Immature natural killer cell (primary cell): ENCODE measurements at regions not wholly inside any gene's neighbourhood (a gene's known extent, or its start where the extent isn't known, plus 50 kb on each side); places are given as distances from the start of the nearest gene placed in this dataset.
"Not testable (repeated sequence)": the region's sequence is repeated elsewhere in the genome, so short reads cannot be mapped to it uniquely, and the experiment has no call there.

Source experiments
- DNase-seq, 3 donors: peaks; one replicate each; pipeline ENCODE4 v3.0.0; 2022; ENCODE audit warnings: mixed read lengths in 1 of 3
- H3K27ac Mint-ChIP-seq, 6 donors: one replicate each; pipeline ENCODE4 v1.8.0; 2020; ENCODE audit warnings: mixed read lengths in 6 of 6, mild to moderate bottlenecking in 5 of 6, inconsistent platforms in 4 of 6, moderate library complexity in 3 of 6
- H3K27me3 Mint-ChIP-seq, 3 donors: one replicate each; pipeline ENCODE4 v1.8.0; 2020 to 2021; ENCODE audit warnings: low read depth in 3 of 3, mild to moderate bottlenecking in 3 of 3, mixed read lengths in 3 of 3, moderate library complexity in 3 of 3, inconsistent platforms in 1 of 3
- H3K36me3 Mint-ChIP-seq, 3 donors: one replicate each; pipeline ENCODE4 v1.8.0; 2020; ENCODE audit warnings: mixed read lengths in 3 of 3, inconsistent platforms in 2 of 3, mild to moderate bottlenecking in 2 of 3
- H3K4me1 Mint-ChIP-seq, 2 donors: one replicate each; pipeline ENCODE4 v1.8.0; 2020; ENCODE audit warnings: inconsistent platforms in 2 of 2, mild to moderate bottlenecking in 2 of 2, mixed read lengths in 2 of 2, moderate library complexity in 1 of 2
- H3K4me3 Mint-ChIP-seq, 5 donors: one replicate each; pipeline ENCODE4 v1.8.0; 2020; ENCODE audit warnings: mild to moderate bottlenecking in 5 of 5, mixed read lengths in 5 of 5, inconsistent platforms in 3 of 5, moderate library complexity in 3 of 5
- H3K9me3 Mint-ChIP-seq, 6 donors: one replicate each; pipeline ENCODE4 v1.8.0; 2020; ENCODE audit warnings: mild to moderate bottlenecking in 6 of 6, mixed read lengths in 6 of 6, inconsistent platforms in 4 of 6, moderate library complexity in 3 of 6

DNA sequence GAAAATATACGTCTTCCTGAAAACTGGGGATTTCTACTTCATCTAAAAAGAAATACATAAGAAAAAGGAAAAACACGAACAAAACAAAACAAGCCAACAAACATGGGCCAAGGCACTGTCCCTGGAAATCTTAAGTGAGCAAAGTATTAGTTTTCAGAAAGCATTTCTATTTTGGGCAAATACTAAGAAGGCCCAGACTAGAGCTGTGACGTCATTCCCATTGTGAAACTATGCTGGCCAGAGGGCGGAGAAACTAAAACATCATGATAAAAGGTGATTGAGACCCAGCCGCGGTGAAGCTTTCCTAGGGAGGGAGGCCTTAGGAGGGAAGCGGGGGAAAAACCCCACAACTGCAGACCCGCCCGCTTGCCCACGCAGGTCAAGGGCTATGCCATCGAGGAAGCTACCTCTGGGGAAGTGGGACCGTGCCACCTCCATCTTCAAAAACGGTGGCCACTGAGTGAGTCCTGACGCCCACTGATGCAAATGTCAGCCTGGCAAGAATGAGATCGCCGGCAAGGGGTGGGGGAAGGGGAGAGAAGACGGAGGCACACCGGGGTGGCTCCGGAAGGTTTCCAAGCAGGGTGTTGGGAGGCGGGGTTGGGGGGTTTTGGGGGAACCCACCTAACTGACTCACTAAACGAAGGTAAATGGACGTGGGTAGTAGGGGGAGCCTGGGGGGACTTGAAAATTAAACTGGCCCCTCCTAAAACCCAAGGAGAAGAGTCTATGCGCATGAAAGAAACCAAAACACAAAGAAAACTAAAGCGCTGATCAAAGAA is 1504.6 kb upstream of the DEFB115 start:
- Mint-ChIP-seq H3K27ac (peak overlapping the region in 2 of 6 donors; percentile 36 to 78), H3K4me3 (peak overlapping the region in 2 of 5 donors; percentile 67 to 73)

DNA sequence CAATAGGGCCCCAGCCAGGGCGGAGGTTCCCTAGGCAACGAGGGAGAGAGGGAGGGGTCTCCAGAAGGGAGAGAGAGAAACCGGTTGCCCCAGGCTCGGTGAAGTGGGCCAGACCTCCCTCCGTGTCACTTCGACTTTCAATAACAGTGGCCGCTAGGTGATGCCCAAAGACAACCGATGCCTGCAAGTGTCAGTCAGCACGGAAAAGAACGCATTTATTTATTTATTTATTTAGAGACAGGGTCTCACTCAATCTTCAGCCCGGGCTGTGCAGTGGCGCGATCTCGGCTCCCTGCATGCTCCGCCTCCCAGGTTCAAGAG is 1504.1 kb upstream of the DEFB115 start:
- peaks cover 8 to 28% (median 17%) of the 10 kb centered on the region in 3 donors for H3K36me3 Mint-ChIP-seq
- not testable (repeated sequence) for DNase-seq, H3K27me3 Mint-ChIP-seq, H3K4me1 Mint-ChIP-seq
- peak overlapping the region in 2 of 5 donors; percentile 67 to 73 for H3K4me3 Mint-ChIP-seq
- peak overlapping the region in 1 of 6 donors; percentile 78 for H3K27ac Mint-ChIP-seq
- H3K9me3 Mint-ChIP-seq = peaks cover 32 to 83% (median 52%) of the 10 kb centered on the region in 6 donors

More for the DNA sequence above, 1504.6 kb upstream of the DEFB115 start:
- Mint-ChIP-seq H3K9me3 (peaks cover 29 to 81% (median 50%) of the 10 kb centered on the region in 6 donors), H3K36me3 (peaks cover 8 to 28% (median 17%) of the 10 kb centered on the region in 3 donors)
- H3K4me1 Mint-ChIP-seq, H3K27me3 Mint-ChIP-seq, DNase-seq: not testable (repeated sequence)

DNA sequence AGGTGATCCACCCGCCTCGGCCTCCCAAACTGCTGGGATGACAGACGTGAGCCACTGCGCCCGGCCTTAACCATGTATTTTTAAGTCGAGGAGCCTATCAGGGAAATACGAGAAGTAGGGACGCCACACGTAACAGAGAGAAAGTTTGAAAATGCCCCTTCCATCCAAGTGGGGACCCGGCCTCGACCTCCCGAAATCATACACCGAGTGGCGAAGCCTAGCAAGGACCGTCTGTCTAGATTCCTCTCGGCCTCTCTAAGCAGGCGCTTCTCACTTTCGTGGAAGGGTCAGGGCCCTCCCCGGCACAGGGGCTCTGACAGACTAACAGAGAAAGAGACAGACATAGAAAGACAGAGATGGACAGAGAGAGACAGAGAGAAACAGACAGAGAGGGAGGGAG is 1503.6 kb upstream of the DEFB115 start:
- H3K27ac Mint-ChIP-seq, DNase-seq, H3K27me3 Mint-ChIP-seq, H3K4me3 Mint-ChIP-seq, H3K4me1 Mint-ChIP-seq: not testable (repeated sequence)
- Mint-ChIP-seq H3K36me3 (peaks cover 8 to 28% (median 17%) of the 10 kb centered on the region in 3 donors), H3K9me3 (peaks cover 32 to 83% (median 52%) of the 10 kb centered on the region in 6 donors)

DNA sequence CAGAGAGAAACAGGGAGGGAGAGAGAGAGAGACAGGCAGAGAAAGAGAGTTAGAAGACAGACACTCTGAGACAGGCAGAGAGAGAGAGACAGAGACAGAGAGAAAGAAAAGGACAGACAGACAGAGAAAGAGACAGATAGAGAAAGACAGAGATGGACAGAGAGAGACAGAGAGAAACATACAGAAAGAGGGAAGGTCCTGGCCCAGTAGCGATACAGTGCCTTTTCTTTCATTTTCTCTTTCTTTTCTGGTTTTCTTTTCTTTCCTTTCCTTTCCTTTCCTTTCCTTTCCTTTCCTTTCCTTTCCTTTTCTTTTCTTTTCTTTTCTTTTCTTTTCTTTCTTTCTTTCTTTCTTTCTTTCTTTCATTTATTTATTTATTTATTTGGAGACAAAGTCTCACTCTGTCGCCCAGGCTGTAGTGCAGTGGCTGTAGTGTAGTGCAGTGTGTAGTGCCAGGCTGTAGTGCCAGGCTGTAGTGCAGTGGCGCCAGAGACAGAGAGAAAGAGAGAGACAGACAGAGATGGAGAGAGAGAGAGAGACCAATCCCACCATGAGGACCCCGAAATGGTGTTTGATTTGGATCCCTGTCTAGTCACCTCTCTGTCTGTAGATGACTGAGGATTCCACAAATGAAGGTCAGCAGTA is 1501.5 kb upstream of the DEFB115 start:
- not testable (repeated sequence) for H3K4me3 Mint-ChIP-seq, H3K27me3 Mint-ChIP-seq, DNase-seq, H3K4me1 Mint-ChIP-seq, H3K27ac Mint-ChIP-seq
- Mint-ChIP-seq H3K36me3 (peaks cover 8 to 27% (median 17%) of the 10 kb centered on the region in 3 donors), H3K9me3 (peaks cover 30 to 79% (median 48%) of the 10 kb centered on the region in 6 donors)

DNA sequence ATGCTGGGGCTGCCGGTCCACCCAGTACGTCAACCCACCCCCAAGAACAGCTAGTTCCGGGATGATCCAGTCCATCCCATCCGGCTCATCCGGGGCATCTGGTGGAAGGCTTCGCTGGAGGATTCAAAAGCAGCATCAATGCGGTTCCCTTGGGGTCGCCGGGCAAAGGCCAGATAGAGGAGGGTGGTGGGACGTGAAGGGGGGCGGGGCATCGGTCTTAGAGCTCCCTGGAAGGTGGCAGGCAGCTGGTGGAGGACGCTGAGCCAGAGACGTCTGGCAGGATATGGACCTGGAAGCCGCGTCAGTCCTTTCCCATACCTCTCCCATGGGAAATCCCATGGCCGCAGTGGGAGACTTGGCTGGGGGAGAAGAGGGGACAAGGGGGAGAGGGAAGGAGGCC is 1500.8 kb upstream of the DEFB115 start:
- H3K36me3 Mint-ChIP-seq = peaks cover 8 to 21% (median 17%) of the 10 kb centered on the region in 3 donors
- H3K27ac Mint-ChIP-seq = no peak overlapping the region
- H3K27me3 Mint-ChIP-seq = peaks cover 0 to 2% (median 0%) of the 10 kb centered on the region in 3 donors
- H3K9me3 Mint-ChIP-seq = peaks cover 25 to 77% (median 47%) of the 10 kb centered on the region in 6 donors
- peaks cover 5 to 7% of the 10 kb centered on the region in 2 donors for H3K4me1 Mint-ChIP-seq
- H3K4me3 Mint-ChIP-seq = no peak overlapping the region
- DNase-seq = no peak

DNA sequence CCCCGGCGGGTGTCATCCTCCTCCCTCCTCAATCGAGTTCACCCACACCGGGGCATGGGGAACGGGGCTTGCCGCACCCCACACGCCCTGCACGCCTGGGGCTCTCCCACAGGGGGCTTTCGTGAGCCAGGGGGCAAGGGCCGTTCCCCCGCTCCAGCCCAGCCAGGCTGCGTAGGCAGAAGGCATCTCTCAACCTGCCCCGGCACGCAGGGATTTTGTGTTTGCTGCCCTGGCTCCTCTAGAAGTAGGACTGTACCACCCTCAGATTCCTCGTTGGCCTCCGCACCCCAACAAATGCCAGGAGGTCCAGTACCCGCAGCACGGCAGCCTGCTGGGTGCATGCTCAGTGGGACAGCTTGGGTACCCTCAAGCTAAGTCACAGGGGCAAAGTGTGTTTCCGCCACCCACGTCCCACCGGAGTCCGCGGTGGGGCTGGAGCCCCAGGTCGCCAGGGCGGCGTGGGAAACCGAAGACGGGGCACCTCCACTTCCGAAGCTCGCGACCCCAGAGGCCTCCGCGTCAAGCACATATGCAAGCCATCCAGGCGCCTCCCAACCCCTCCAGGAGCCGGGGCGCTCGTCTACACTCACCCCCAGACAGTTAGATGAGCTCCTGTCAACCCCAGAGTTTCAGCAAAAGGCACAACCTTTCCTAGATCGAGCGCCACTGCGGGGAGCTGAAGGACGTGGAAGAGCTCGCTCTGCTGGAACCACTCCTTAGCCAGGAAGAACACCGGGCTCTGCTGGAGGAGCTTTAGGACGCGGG is 1495.7 kb upstream of the DEFB115 start:
- H3K36me3 Mint-ChIP-seq, H3K4me3 Mint-ChIP-seq, H3K27ac Mint-ChIP-seq, H3K4me1 Mint-ChIP-seq, DNase-seq, H3K27me3 Mint-ChIP-seq: not testable (repeated sequence)
- H3K9me3 Mint-ChIP-seq = peaks cover 7 to 47% (median 21%) of the 10 kb centered on the region in 6 donors

DNA sequence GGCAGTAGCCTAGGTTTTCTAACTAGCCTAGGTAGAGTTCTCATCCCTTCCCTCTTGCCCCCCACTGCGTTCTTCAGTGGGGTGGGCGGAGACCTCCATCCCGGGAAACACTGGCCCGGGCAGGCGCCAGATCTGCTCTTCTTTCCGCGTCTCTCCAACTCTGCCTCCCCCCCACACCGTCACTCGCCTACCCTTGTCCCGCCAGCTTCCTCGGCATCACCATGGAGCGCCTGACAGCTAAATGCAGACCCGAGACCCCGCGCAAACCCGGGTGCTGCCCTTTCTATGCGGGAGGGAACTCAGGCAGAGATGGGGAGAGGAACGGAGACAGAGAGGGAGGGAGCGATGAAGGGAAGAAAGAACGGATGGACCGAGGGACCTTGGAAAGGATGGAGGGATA is 1494.8 kb upstream of the DEFB115 start:
- Mint-ChIP-seq H3K4me1 (peaks cover 0 to 2% of the 10 kb centered on the region in 2 donors), H3K9me3 (peaks cover 8 to 43% (median 18%) of the 10 kb centered on the region in 6 donors), H3K27ac (no peak overlapping the region), H3K36me3 (peaks cover 3 to 4% (median 4%) of the 10 kb centered on the region in 3 donors), H3K4me3 (no peak overlapping the region), H3K27me3 (no peaks in the 10 kb centered on the region)
- DNase-seq = no peak

DNA sequence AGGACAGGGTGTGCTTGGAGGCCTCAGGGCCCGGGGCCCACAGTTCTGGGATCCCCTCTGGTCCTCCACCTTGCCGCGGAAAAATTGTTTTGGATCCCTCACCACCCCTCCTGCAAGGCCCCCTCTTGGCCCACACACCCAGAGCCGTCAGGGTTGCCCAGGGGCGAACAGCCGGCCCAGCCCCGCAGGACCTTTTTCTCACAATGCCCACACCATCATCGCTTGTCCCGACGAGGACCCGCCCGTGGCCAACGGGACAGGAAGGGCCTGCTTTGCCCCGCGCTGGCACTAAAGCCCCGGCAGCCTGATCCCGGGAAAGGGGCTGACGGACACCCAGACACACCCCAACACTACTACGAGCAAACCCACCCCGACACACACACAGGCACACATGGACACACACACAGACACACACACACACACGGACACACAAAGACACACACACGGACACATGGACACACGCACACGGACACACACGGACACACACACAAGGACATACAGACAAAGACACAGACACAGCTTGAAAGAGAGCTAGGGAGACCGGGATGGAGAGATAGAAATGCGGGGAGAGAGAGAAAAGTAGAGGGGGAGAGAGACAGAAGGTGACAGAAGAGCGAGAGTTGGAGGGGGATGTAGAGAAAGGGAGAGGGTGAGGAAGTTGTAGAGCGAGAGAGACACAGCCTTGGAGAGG is 1493.5 kb upstream of the DEFB115 start:
- no peak for DNase-seq
- Mint-ChIP-seq H3K9me3 (peaks cover 8 to 39% (median 18%) of the 10 kb centered on the region in 6 donors), H3K4me3 (no peak overlapping the region), H3K27ac (no peak overlapping the region), H3K27me3 (no peaks in the 10 kb centered on the region), H3K36me3 (peaks cover 3 to 4% (median 4%) of the 10 kb centered on the region in 3 donors), H3K4me1 (peaks cover 0 to 2% of the 10 kb centered on the region in 2 donors)

DNA sequence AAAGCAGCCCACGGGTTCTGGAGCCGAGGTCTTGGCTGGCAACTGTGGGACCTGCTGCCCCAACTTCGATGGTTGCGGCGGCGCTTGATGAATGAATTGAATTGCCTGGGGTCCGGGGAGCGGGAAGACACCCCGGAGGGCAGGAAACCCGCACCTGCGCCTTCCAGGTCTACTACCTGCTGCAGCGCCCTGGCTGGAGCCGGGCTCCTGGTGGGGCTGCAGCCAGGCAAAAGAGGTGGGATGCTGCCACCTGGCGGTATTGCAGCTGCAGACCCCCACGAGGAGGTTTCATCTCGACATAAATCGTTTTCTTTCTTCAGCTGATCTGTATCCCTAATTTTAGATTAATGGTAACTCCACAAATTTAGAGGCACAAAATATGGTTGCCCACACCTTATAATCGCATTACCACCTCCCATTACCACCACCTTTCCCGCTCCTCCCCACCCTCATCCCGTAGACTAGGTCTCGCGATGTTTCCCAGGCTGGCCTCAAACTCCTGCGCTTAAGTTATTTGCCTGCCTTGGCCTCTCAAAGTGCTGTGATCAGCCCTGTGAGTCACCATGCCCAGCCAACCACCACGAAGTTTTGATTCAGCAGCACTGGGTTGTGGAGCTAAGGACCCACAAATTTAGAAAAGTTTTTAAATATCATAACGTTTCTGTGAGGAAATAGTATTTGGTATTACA is 1492.4 kb upstream of the DEFB115 start:
- not testable (repeated sequence) for H3K36me3 Mint-ChIP-seq, H3K27me3 Mint-ChIP-seq, H3K4me1 Mint-ChIP-seq, H3K27ac Mint-ChIP-seq
- H3K9me3 Mint-ChIP-seq = peaks cover 8 to 43% (median 19%) of the 10 kb centered on the region in 6 donors
- H3K4me3 Mint-ChIP-seq = peak overlapping the region in 1 of 5 donors; percentile 18
- peak in 1 of 3 donors; percentile 30 for DNase-seq

DNA sequence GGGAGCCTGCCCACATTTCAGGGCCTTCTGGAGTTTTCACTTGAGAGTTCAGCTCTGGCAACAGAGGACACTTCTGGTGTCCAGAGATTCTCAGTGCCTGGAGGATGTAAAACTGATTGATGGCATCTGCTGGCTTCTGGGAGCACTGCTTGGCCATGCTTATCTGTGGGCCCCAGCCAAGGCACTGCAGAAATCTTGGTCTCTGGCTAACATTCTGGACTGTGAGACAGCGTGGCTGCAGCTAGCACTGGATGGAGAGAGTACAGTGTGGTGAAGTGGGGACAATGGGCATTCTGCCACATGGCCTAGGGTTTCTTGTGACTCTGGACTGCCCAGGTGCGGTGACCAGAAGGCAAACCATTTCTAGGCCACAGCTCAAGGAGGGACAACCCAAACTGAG is 1479.4 kb upstream of the DEFB115 start:
- H3K4me3 Mint-ChIP-seq, H3K27ac Mint-ChIP-seq, DNase-seq, H3K36me3 Mint-ChIP-seq, H3K27me3 Mint-ChIP-seq, H3K4me1 Mint-ChIP-seq: not testable (repeated sequence)
- peaks cover 0 to 60% (median 29%) of the 10 kb centered on the region in 6 donors for H3K9me3 Mint-ChIP-seq

DNA sequence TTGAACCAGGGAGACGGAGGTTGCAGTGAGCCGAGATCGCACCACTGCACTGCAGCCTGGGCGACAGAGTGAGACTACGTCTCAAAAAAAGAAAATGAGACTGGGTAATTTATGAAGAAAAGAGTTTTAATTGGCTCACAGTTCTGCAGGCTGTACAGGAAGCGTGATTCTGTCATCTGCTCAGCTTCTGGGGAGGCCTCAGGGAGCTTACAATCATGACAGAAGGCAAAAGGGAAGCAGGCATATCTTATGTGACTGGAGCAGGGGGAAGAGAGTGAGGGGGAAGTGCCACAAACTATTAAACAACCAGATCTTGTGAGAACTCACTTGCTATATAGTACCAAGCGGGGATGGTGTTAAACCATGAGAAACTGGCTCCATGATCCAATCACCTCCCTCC is 1476.2 kb upstream of the DEFB115 start:
- H3K36me3 Mint-ChIP-seq, H3K27me3 Mint-ChIP-seq, H3K4me3 Mint-ChIP-seq, H3K4me1 Mint-ChIP-seq, H3K27ac Mint-ChIP-seq, DNase-seq: not testable (repeated sequence)
- H3K9me3 Mint-ChIP-seq = peaks cover 0 to 63% (median 39%) of the 10 kb centered on the region in 6 donors

DNA sequence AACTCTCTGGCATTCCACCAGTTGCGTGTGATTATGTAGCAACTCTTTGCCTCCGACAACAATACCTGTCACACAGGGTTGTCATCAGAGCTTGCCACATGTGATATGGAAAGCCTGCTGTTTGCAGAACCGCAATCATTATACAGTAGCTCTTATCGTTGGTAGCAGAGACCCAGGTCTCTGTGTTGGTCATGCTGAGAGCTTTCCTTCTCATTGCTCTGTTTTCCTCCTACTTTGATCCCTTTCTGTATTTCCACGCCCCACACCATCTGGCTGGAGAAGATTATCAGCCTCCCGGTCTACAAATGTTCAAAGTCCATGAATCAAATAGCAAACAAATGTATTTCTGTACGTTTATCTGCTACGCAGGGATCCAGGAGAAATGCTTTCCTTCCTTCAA is 1475.6 kb upstream of the DEFB115 start:
- DNase-seq, H3K4me1 Mint-ChIP-seq, H3K27me3 Mint-ChIP-seq, H3K27ac Mint-ChIP-seq, H3K4me3 Mint-ChIP-seq, H3K36me3 Mint-ChIP-seq: not testable (repeated sequence)
- H3K9me3 Mint-ChIP-seq = peaks cover 3 to 64% (median 41%) of the 10 kb centered on the region in 6 donors

DNA sequence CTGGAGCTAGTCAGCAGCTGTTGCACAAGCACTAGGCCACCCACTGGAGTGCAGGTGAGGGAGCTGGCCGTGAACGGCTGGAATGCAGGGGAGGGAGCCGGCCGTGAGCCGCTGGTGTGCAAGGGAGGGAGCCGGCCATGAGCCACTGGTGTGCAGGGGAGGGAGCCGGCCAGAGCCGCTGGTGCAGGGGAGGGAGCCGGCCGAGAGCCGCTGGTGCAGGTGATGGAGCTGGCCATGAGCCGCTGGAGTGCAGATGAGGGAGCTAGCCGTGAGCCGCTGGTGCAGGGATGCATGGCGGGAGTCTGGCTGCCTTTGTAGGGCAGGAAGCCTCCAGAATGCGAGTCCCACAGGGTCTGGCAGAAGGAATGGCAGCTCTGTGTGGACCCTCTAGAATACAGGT is 1470.0 kb upstream of the DEFB115 start:
- not testable (repeated sequence) for DNase-seq, H3K4me1 Mint-ChIP-seq, H3K4me3 Mint-ChIP-seq, H3K27ac Mint-ChIP-seq, H3K27me3 Mint-ChIP-seq
- Mint-ChIP-seq H3K36me3 (peaks cover 0 to 11% (median 3%) of the 10 kb centered on the region in 3 donors), H3K9me3 (peaks cover 18 to 82% (median 47%) of the 10 kb centered on the region in 6 donors)
